T47D (cell line): ENCODE measurements at regions not wholly inside any gene's neighbourhood (a gene's known extent, or its start where the extent isn't known, plus 50 kb on each side); places are given as distances from the start of the nearest gene placed in this dataset.
A peak's percentile ranks its signal among the peaks of the same experiment; 100 is the strongest.

Source experiments
- DNase-seq, 2 experiments: peaks; one replicate each; pipeline versions ENCODE4 v3.0.0 to v3.0.0-alpha.2; 2011 to 2012; ENCODE audit warnings: low read depth in 1 of 2, low spot score in 1 of 2
- JUND ChIP-seq: IDR thresholded peaks from 2 replicates; pipeline ENCODE4 v1.6.1; 2012; ENCODE audit warnings: low read depth
- in situ Hi-C: cut with HindIII; loops from 2 replicates; pipeline ENCODE4 v1.10.0; 2016; ENCODE audit warnings: low sequenced_read_pairs, low pct_unique_long_range_greater_than_20kb

DNA sequence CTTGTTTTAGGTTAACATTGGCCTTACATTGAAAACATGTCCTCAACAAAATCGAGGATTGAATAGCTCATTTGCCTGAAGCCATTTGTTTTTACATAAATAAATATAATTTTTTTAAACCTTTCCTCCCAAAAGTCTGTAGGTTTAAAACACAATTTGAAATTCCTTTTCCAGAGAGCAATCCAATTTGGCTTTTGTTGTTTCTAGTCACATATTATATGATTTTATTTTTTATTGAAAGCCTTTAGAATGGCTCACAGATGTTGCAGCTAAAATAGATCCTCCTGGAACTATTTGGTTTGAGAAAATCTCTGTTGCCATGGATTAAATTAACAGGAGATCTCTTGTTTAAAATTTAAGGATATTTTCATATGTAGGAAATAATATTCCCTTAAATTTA, 512.6 kb downstream of the KLF5 start:
- TF ChIP-seq JUND = no peak
- in situ Hi-C loops = no loop called here
- no peak for DNase-seq

DNA sequence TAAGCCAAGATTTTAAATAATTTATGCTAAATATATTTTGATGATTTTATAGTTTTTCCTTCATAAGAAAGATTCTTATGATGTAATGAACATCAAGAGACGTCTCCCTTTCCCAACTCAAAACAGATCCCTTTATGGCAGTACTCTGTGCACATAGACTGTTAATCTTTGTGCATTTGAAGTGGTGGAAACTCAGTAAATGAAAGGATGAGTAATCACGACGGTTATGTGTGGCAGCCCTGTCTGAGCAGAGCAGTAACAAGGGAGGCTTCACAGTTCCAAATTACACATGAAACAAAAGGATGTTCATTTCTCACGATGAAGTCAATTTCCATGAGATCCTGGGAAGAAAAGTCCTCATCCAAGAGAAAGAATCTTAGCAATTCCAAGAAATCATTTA, 498.1 kb downstream of the KLF5 start:
- in situ Hi-C loops = no loop called here
- no peak for TF ChIP-seq JUND

DNA sequence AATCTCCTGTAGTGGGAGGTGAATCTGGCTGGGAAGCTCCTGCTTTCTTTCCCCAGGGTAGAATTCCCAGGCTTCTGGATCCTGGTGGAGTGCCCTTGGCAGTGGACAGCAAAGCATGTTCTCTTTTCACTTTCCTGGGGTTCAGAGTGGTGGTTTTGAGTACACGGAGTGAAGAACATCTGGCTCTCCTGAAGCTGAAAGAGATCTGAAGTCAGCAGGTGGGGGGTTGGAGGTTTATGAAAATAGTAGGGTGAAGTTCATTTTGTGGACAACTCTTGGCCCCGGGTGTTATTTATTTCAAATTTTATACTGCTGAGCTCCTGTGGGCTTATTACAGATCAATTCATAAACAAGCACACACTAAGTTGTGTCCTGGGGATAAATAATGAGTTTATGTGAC, 497.3 kb downstream of the KLF5 start:
- no peak for DNase-seq
- in situ Hi-C loops = no loop called here
- no peak for TF ChIP-seq JUND

More for the DNA sequence above, 498.1 kb downstream of the KLF5 start:
- no peak for DNase-seq

DNA sequence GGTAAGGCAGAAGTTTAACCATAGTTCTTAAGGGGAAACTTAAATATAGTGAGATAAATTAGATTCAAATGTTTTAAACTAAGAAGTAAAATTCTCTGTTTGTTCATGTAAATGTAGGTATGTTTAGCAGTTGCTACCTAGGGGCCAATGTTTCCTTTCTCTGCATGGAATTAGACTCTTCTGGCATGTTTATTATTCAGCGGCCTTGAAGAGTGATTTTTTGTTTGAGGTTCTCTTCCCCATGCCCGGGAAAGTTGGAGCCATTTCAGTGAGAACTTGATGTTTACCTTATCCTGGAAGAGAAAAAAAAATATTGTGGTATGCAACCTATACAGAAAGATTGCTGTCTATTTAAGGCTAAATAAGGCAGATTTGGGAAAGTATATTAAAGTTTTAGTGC, 492.9 kb downstream of the KLF5 start:
- TF ChIP-seq JUND = no peak
- no peak for DNase-seq
- in situ Hi-C loops = no loop called here

DNA sequence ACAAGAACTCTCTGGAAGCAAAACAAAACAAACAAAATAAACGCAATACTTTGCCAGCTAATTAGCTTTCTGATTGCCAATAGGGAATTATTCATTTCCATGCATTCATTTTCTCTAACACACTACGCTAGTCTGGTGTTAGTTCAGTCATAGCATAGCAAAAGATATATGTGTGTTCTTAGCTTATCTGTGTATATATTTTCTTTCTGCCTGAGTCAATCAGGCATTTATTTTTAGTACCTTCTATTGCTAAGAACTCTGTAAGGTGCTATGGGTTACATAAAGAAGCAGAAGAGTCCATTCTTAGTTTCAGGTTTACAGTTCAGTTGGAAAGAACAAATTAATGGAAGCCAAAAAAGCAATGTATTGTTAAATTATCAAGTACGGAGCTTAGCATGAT, 490.9 kb downstream of the KLF5 start:
- DNase-seq = no peak
- in situ Hi-C loops = no loop called here
- no peak for TF ChIP-seq JUND

DNA sequence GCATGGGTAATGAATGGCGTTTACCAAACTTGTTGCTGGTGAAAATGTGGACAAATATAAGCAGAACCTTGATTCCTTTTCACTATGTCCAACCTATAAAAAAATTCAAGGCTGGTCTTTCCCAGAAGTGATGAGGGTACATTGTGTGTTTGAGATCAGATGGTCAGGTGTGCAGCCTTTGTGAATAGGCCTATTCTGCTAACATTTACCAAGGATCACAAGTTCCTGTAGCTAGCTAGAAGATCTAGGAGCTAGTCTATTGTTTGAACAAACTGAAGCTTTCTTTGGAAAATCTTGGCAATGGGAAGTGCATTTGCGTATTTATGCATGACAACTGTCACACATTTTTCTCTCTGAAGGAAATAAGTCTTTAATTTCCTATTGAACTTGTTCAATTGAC, 489.6 kb downstream of the KLF5 start:
- in situ Hi-C loops = no loop called here
- TF ChIP-seq JUND = no peak
- DNase-seq = no peak

DNA sequence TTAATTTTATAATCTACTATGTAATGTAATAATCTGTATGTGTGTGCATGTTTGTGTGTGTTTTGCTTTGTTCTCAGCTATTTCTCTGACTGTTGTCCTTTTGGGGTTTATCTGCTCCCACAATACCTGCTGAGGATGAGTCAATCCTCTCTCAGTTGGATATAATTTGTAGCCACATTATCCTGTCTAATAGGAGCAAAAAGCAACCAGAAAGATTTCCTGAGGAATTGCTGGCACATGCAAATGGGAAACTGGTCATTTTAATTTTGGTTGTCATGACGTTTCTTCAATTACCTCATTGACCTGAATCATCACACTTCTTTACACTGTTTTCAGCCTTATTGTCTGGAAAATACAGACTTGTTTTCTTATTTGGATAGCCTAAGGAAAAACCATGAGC, 488.4 kb downstream of the KLF5 start:
- TF ChIP-seq JUND = no peak
- in situ Hi-C loops = no loop called here
- DNase-seq = no peak

DNA sequence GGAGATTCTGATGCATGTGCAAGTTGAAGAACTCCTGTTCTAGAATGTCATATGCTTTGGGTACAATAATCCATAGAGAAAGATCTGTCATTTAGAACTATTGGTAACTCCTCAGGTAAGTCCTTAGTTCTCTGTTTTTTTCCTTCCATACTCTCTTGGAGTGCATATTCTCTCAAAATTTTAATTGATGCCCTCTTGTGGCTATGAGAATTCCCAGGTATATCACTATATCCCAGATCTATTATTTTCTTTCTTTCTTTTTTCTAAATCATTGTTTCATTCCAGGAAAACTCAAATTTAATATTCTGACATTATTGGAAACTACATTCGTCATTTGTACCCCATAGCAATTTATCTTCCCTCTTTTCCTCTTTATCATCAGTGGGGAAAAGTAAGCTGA, 485.4 kb downstream of the KLF5 start:
- no peak for TF ChIP-seq JUND
- DNase-seq = no peak
- in situ Hi-C loops = no loop called here

DNA sequence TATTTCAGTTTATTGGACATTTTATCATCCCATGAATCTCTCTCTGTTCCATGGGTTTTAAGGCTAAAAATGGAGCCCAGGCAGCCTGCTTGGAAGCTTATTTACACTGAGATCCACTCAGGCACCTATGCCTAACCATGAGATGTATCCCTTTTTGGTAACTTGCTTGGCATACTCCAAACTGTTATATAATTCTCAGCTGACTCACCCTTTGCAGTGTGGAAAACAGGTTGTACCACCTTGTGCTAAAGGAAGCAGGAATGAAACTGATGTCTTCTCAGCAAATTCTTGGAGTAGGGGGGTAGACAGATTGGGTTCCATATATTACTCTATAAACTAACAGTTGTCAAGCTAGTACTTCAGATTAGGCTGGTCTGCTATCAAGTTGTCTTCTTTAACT, 483.6 kb downstream of the KLF5 start:
- TF ChIP-seq JUND = no peak
- peak in 1 of 2 experiments; percentile 49 for DNase-seq
- in situ Hi-C loops = no loop called here

DNA sequence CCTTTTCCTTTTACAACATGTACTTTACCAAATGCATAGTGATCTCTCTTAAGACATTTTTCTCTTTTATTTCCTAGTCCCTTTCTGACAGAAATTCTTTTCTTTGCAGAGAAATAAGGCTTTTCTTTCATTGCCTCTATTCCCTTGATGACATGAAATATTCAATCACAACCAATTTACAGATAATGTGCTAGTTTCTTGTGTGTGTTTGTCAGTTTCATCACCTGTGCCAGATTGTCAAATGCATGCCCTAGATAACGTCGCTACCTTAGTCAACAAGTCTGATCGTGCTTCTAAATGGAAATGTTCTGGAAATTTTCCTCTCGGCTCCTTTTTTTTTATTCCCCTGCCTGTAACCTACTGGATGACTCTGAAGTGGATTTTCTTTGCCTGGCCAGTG, 478.1 kb downstream of the KLF5 start:
- TF ChIP-seq JUND = no peak
- DNase-seq = no peak
- in situ Hi-C loops = no loop called here

DNA sequence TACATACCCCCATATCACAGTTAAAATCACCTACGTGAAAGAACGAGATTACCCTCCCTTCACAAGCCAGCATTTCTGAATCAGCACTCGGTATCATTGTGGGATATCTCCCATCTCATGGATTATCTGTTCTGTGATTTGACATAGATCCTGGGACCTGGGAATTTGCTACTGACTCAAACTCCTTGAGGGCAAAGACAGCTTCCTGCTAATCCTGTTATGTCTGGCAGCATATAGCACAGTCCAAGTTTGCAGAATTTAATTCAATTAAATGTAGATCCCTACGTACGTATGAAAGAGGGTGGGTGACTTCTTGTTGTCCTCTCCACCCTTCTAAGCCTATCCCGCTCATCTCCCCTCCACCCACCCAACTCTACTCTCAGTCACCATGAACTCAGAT, 476.5 kb downstream of the KLF5 start:
- DNase-seq = peak in 1 of 2 experiments; percentile 32
- no peak for TF ChIP-seq JUND
- in situ Hi-C loops = no loop called here

DNA sequence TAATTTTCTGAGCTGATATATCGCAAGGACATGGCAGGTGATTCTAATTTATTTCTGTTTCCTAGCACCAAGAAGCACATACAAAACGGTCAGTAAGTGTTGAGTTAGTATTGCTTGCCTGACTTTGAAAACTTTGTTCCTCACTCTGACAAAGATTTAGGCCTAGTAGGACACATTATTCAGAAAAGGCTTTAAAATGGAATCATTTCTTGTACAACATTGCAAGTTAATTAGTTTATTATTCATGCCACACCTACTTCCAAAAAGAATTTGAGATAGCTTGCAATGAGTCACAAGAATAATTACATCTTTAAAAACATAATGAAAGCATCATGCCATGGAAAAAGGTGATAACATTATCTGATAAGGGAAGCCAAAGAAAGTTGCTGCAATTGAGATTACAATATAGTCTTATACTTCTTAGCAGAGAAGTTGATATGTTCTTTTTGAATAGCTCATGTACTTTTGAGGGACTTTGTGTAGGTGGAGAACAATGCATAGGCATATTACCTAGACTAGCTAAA, 474.2 kb downstream of the KLF5 start:
- DNase-seq = no peak
- in situ Hi-C loops = no loop called here
- no peak for TF ChIP-seq JUND

DNA sequence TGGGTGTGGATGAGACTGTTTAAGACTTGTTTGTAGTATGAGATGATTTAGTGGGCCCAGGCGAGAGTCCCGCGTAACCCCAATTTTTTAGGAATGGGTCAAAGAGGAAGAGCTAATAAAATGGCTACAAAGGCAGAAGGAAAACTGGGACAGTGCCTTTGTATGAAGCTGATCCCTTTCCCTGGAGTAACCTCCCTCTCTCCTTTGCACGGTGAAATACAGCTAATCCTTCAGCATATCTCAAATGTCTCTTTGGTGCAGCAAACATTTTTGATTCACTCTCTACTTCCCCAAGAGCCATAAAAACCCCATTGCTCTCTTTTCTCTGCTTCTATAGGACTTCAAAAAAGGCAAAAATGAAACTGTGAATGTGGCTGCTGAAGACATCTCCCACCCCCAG, 473.8 kb downstream of the KLF5 start:
- no peak for DNase-seq
- in situ Hi-C loops = no loop called here
- no peak for TF ChIP-seq JUND

DNA sequence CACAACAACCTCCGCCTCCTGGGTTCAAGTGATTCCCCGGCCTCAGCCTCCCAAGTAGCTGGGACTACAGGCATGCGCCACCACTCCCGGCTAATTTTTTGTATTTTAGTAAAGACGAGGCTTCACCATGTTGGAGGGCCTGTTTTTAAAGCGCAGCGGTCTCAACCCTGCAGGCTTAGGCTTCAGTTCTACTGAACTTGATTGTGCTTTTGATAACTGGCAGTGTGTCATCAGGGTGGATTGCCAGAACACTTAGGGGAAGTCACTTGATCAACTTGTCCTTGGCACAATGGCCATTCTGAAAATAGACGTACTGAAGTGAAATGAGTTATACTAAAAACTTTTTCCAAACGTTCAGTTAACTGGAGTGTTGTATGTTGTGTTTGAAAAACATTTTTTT, 472.2 kb downstream of the KLF5 start:
- in situ Hi-C loops = no loop called here
- no peak for TF ChIP-seq JUND
- DNase-seq = no peak
